ENCODE measurements at regions not wholly inside any gene's neighbourhood (a gene's known extent, or its start where the extent isn't known, plus 50 kb on each side); places are given as distances from the start of the nearest gene placed in this dataset.
"Not testable (repeated sequence)": the region's sequence is repeated elsewhere in the genome, so short reads cannot be mapped to it uniquely, and the experiment has no call there.

DNA sequence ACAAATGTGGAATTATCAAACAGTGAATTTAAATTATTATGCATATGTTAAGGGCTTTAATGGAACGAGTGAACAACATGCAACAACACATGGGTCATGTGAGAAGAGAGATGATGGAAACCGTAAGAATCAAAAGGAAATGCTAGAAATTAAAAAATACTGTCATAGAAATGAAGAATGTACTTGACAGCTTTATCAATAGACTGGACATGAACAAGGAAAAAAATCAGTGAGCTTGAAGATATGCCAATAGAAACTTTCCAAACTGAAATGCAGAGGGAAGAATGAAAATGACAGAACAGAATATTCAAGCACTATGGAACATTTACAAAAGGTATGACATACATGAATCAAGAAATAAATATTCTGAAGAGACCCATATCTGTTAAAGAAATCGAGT lies 117.7 kb upstream of the KCNJ3 start:
- H3K36me3 ChIP-seq (ENCODE audit: control insufficient read depth, insufficient read depth, low read length): no peaks in the 10 kb centered on the region
- peak overlapping the region; percentile 46 for H3K27ac ChIP-seq (ENCODE audit: low read depth, low read length)
- peaks cover 22% of the 10 kb centered on the region for H3K4me1 ChIP-seq (ENCODE audit: control insufficient read depth, insufficient read depth, low read length)

GRCh38 chr2:154582694-154583093 lies 115.8 kb upstream of the KCNJ3 start:
- H3K4me3 ChIP-seq (ENCODE audit: low read depth, low read length); H3K27me3 ChIP-seq (ENCODE audit: control insufficient read depth, insufficient read depth, low read length); H3K9ac ChIP-seq (ENCODE audit: low read depth, low read length); H3K9me3 ChIP-seq (ENCODE audit: control insufficient read depth, insufficient read depth, low read length); H3K36me3 ChIP-seq (ENCODE audit: control insufficient read depth, insufficient read depth, low read length): not testable (repeated sequence)
- Histone ChIP-seq H3K27ac (ENCODE audit: low read depth, low read length) (peak overlapping the region; percentile 26), H3K4me1 (ENCODE audit: control insufficient read depth, insufficient read depth, low read length) (peaks cover 31% of the 10 kb centered on the region)

More for the DNA sequence above, 117.7 kb upstream of the KCNJ3 start:
- H3K9me3 ChIP-seq (ENCODE audit: control insufficient read depth, insufficient read depth, low read length): no peaks in the 10 kb centered on the region
- H3K4me3 ChIP-seq (ENCODE audit: low read depth, low read length): no peak overlapping the region
- H3K27me3 ChIP-seq (ENCODE audit: control insufficient read depth, insufficient read depth, low read length): no peaks in the 10 kb centered on the region
- H3K9ac ChIP-seq (ENCODE audit: low read depth, low read length): no peak overlapping the region

GRCh38 chr2:154583274-154583673 lies 115.2 kb upstream of the KCNJ3 start:
- peaks cover 33% of the 10 kb centered on the region for H3K4me1 ChIP-seq (ENCODE audit: control insufficient read depth, insufficient read depth, low read length)
- not testable (repeated sequence) for H3K9ac ChIP-seq (ENCODE audit: low read depth, low read length); H3K4me3 ChIP-seq (ENCODE audit: low read depth, low read length); H3K9me3 ChIP-seq (ENCODE audit: control insufficient read depth, insufficient read depth, low read length); H3K27ac ChIP-seq (ENCODE audit: low read depth, low read length); H3K27me3 ChIP-seq (ENCODE audit: control insufficient read depth, insufficient read depth, low read length); H3K36me3 ChIP-seq (ENCODE audit: control insufficient read depth, insufficient read depth, low read length)

GRCh38 chr2:154587739-154588138 lies 110.8 kb upstream of the KCNJ3 start:
- no peaks in the 10 kb centered on the region for H3K36me3 ChIP-seq (ENCODE audit: control insufficient read depth, insufficient read depth, low read length)
- H3K9me3 ChIP-seq (ENCODE audit: control insufficient read depth, insufficient read depth, low read length): no peaks in the 10 kb centered on the region
- peaks cover 47% of the 10 kb centered on the region for H3K4me1 ChIP-seq (ENCODE audit: control insufficient read depth, insufficient read depth, low read length)
- H3K9ac ChIP-seq (ENCODE audit: low read depth, low read length): no peak overlapping the region
- H3K27me3 ChIP-seq (ENCODE audit: control insufficient read depth, insufficient read depth, low read length): no peaks in the 10 kb centered on the region
- H3K27ac ChIP-seq (ENCODE audit: low read depth, low read length): no peak overlapping the region
- no peak overlapping the region for H3K4me3 ChIP-seq (ENCODE audit: low read depth, low read length)

GRCh38 chr2:154588838-154589237 lies 109.7 kb upstream of the KCNJ3 start:
- H3K4me3 ChIP-seq (ENCODE audit: low read depth, low read length): peak overlapping the region; percentile 29; the same call in 1 of the 2 replicates
- no peaks in the 10 kb centered on the region for H3K9me3 ChIP-seq (ENCODE audit: control insufficient read depth, insufficient read depth, low read length)
- no peaks in the 10 kb centered on the region for H3K27me3 ChIP-seq (ENCODE audit: control insufficient read depth, insufficient read depth, low read length)
- H3K27ac ChIP-seq (ENCODE audit: low read depth, low read length): peak overlapping the region; percentile 91
- H3K4me1 ChIP-seq (ENCODE audit: control insufficient read depth, insufficient read depth, low read length): peaks cover 47% of the 10 kb centered on the region
- no peaks in the 10 kb centered on the region for H3K36me3 ChIP-seq (ENCODE audit: control insufficient read depth, insufficient read depth, low read length)
- no peak overlapping the region; the same call in 1 of the 2 replicates for H3K9ac ChIP-seq (ENCODE audit: low read depth, low read length)

- H3K27me3 ChIP-seq (ENCODE audit: control insufficient read depth, insufficient read depth, low read length): no peaks in the 10 kb centered on the region
- H3K9ac ChIP-seq (ENCODE audit: low read depth, low read length): peak overlapping the region; percentile 20; the same call in 1 of the 2 replicates
- H3K4me1 ChIP-seq (ENCODE audit: control insufficient read depth, insufficient read depth, low read length): peaks cover 47% of the 10 kb centered on the region
- peak overlapping the region; percentile 33 for H3K4me3 ChIP-seq (ENCODE audit: low read depth, low read length)
- peak overlapping the region; percentile 91 for H3K27ac ChIP-seq (ENCODE audit: low read depth, low read length)
- no peaks in the 10 kb centered on the region for H3K36me3 ChIP-seq (ENCODE audit: control insufficient read depth, insufficient read depth, low read length)
- H3K9me3 ChIP-seq (ENCODE audit: control insufficient read depth, insufficient read depth, low read length): no peaks in the 10 kb centered on the region
These were observed 109.0 kb upstream of the KCNJ3 start for GRCh38 chr2:154589514-154589913.

DNA sequence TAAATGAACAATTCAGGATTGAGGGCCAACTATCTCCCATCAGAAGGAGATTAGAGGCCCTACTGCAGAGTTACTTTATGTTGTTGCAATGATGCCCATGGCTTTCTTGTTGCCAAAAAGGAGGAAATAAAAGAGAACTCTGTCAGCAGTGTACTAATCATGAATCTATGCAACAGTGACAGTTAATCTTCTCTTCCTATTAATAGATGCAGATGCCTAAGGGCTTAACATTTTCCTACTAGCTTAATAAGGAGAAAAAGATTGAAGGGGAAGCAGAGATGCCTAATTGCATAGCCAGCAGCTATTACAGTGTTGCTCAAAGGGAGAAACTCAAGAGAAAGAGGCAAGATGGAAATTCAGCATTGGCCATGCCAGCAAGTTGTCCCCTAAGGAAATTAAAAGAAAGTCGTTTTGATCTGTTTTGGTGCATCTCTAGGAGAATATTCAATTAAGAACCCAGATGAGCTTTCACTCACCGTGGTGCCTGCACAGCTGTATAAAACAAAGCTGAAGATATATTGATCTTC lies 107.1 kb upstream of the KCNJ3 start:
- Histone ChIP-seq H3K27ac (ENCODE audit: low read depth, low read length) (no peak overlapping the region), H3K9ac (ENCODE audit: low read depth, low read length) (no peak overlapping the region), H3K9me3 (ENCODE audit: control insufficient read depth, insufficient read depth, low read length) (no peaks in the 10 kb centered on the region), H3K4me1 (ENCODE audit: control insufficient read depth, insufficient read depth, low read length) (peaks cover 56% of the 10 kb centered on the region), H3K4me3 (ENCODE audit: low read depth, low read length) (no peak overlapping the region), H3K36me3 (ENCODE audit: control insufficient read depth, insufficient read depth, low read length) (no peaks in the 10 kb centered on the region), H3K27me3 (ENCODE audit: control insufficient read depth, insufficient read depth, low read length) (no peaks in the 10 kb centered on the region)

DNA sequence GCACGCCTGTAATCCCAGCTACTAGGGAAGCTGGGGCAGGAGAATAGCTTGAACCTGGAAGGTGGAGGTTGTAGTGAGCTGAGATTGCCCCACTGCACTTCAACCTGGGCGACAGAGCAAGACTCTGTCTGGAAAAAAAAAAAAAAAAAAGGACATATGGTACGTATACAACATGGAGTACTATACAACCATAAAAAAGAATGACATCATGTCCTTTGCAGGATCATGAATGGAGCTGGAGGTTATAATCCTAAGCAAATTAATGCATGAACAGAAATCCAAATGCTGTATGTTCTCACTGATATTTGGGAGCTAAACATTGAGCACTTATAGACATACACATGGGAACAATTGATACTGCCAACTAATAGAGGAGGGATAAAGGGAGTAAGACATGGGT lies 99.3 kb upstream of the KCNJ3 start:
- H3K9me3 ChIP-seq (ENCODE audit: control insufficient read depth, insufficient read depth, low read length): no peaks in the 10 kb centered on the region
- peaks cover 9% of the 10 kb centered on the region; the same call in 1 of the 2 replicates for H3K4me1 ChIP-seq (ENCODE audit: control insufficient read depth, insufficient read depth, low read length)
- H3K4me3 ChIP-seq (ENCODE audit: low read depth, low read length): no peak overlapping the region
- no peaks in the 10 kb centered on the region for H3K36me3 ChIP-seq (ENCODE audit: control insufficient read depth, insufficient read depth, low read length)
- H3K9ac ChIP-seq (ENCODE audit: low read depth, low read length): no peak overlapping the region
- H3K27ac ChIP-seq (ENCODE audit: low read depth, low read length): no peak overlapping the region
- no peaks in the 10 kb centered on the region for H3K27me3 ChIP-seq (ENCODE audit: control insufficient read depth, insufficient read depth, low read length)

DNA sequence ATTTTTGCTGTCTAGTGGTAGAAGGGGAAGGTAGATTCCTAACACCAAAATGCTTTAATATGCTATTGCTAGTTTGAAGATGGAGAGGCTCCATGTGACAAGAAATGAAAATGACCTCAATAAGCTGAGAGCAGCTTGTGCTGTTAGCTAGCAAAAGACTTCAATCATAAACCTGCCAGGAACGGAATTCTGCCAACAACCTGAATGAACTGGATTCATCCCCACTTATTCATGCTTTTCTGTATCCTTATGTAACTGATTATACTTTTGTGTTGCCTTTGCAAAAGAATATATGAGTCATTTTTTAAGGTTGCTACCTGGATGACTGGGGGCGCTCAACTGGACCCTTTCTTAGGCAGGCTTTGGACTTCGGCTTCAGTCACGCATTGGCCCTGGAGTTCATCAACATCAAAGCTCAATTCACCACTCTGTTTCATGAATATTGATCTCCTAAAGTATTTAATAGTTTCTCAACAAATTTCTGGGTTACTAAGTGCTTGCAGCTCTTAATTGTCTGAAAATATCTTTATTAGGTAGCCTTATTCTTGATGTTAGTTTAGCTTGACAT lies 97.5 kb upstream of the KCNJ3 start:
- H3K27me3 ChIP-seq (ENCODE audit: control insufficient read depth, insufficient read depth, low read length): no peaks in the 10 kb centered on the region
- H3K36me3 ChIP-seq (ENCODE audit: control insufficient read depth, insufficient read depth, low read length): no peaks in the 10 kb centered on the region
- H3K9me3 ChIP-seq (ENCODE audit: control insufficient read depth, insufficient read depth, low read length): no peaks in the 10 kb centered on the region
- no peaks in the 10 kb centered on the region for H3K4me1 ChIP-seq (ENCODE audit: control insufficient read depth, insufficient read depth, low read length)
- H3K4me3 ChIP-seq (ENCODE audit: low read depth, low read length): no peak overlapping the region
- H3K27ac ChIP-seq (ENCODE audit: low read depth, low read length): no peak overlapping the region
- H3K9ac ChIP-seq (ENCODE audit: low read depth, low read length): no peak overlapping the region

GRCh38 chr2:154603682-154604081 lies 94.8 kb upstream of the KCNJ3 start:
- no peak overlapping the region for H3K4me3 ChIP-seq (ENCODE audit: low read depth, low read length)
- H3K27me3 ChIP-seq (ENCODE audit: control insufficient read depth, insufficient read depth, low read length): no peaks in the 10 kb centered on the region
- H3K36me3 ChIP-seq (ENCODE audit: control insufficient read depth, insufficient read depth, low read length): no peaks in the 10 kb centered on the region
- H3K9ac ChIP-seq (ENCODE audit: low read depth, low read length): no peak overlapping the region
- no peak overlapping the region for H3K27ac ChIP-seq (ENCODE audit: low read depth, low read length)
- no peaks in the 10 kb centered on the region for H3K4me1 ChIP-seq (ENCODE audit: control insufficient read depth, insufficient read depth, low read length)
- H3K9me3 ChIP-seq (ENCODE audit: control insufficient read depth, insufficient read depth, low read length): no peaks in the 10 kb centered on the region

GRCh38 chr2:154608438-154608837 lies 90.1 kb upstream of the KCNJ3 start:
- Histone ChIP-seq H3K27me3 (ENCODE audit: control insufficient read depth, insufficient read depth, low read length) (no peaks in the 10 kb centered on the region), H3K9ac (ENCODE audit: low read depth, low read length) (no peak overlapping the region), H3K4me3 (ENCODE audit: low read depth, low read length) (no peak overlapping the region), H3K9me3 (ENCODE audit: control insufficient read depth, insufficient read depth, low read length) (no peaks in the 10 kb centered on the region), H3K36me3 (ENCODE audit: control insufficient read depth, insufficient read depth, low read length) (no peaks in the 10 kb centered on the region), H3K27ac (ENCODE audit: low read depth, low read length) (no peak overlapping the region), H3K4me1 (ENCODE audit: control insufficient read depth, insufficient read depth, low read length) (no peaks in the 10 kb centered on the region)
